Stomach (tissue), 4 donors: ENCODE measurements at regions not wholly inside any gene's neighbourhood (a gene's known extent, or its start where the extent isn't known, plus 50 kb on each side); places are given as distances from the start of the nearest gene placed in this dataset.

Experiments used
- CTCF ChIP-seq, 7 experiments: fragments of 450-650 bp in 4 of 7; fragments of 200-600 bp in 3 of 7; sonication (generic) in 3 of 7; IDR thresholded peaks; one replicate each; pipeline ENCODE4 v1.5.1; 2016 to 2019; ENCODE audit warnings: antibody characterized with exemption in 7 of 7, control low read depth in 2 of 7, mild to moderate bottlenecking in 1 of 7
- POLR2AphosphoS5 ChIP-seq, 3 donors: sonication (generic); formaldehyde crosslinking; IDR thresholded peaks; one replicate each; pipeline ENCODE4 v1.6.1; 2016; ENCODE audit warnings: antibody characterized with exemption in 3 of 3

- TF ChIP-seq POLR2AphosphoS5 (IDR thresholded peaks at IDR 0.05) (no peak), CTCF (IDR thresholded peaks at IDR 0.05) (no peak)
Measured at GRCh38 chr15:96538491-96538890, 208.0 kb downstream of the NR2F2 start.
